ENCODE measurements at regions not wholly inside any gene's neighbourhood (a gene's known extent, or its start where the extent isn't known, plus 50 kb on each side); places are given as distances from the start of the nearest gene placed in this dataset.

DNA sequence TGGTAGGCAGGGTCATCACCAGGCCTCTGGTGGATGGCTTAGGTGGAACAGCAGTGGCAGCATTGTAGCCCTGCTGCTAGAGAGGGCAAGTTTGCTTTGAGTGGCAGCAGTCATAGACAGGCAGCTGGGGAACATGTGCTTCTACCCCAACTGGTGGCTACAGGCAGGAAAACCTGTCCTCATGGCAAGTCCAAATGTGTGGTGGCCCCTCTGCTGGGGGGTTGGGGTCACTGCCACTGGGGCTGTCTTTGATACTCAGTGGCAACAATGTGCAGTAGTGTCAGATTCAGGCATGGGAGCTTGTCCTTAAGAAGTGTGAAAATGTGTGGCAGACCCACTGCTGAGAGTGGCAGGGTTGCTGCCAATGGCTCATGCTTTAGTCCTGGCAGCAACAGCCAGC is 186.2 kb upstream of the NPSR1 start:
- TF ChIP-seq, protein P1, sequence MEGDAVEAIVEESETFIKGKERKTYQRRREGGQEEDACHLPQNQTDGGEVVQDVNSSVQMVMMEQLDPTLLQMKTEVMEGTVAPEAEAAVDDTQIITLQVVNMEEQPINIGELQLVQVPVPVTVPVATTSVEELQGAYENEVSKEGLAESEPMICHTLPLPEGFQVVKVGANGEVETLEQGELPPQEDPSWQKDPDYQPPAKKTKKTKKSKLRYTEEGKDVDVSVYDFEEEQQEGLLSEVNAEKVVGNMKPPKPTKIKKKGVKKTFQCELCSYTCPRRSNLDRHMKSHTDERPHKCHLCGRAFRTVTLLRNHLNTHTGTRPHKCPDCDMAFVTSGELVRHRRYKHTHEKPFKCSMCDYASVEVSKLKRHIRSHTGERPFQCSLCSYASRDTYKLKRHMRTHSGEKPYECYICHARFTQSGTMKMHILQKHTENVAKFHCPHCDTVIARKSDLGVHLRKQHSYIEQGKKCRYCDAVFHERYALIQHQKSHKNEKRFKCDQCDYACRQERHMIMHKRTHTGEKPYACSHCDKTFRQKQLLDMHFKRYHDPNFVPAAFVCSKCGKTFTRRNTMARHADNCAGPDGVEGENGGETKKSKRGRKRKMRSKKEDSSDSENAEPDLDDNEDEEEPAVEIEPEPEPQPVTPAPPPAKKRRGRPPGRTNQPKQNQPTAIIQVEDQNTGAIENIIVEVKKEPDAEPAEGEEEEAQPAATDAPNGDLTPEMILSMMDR (conservative IDR thresholded peaks at IDR 0.05; ENCODE audit: low read depth, low read length) = no peak
- no peak for TF ChIP-seq EZH2 (IDR thresholded peaks at IDR 0.05; ENCODE audit: borderline replicate concordance, low read depth, low read length, poor library complexity, severe bottlenecking)

Data from A673 (cell line).